ENCODE measurements at regions not wholly inside any gene's neighbourhood (a gene's known extent, or its start where the extent isn't known, plus 50 kb on each side); places are given as distances from the start of the nearest gene placed in this dataset.

DNA sequence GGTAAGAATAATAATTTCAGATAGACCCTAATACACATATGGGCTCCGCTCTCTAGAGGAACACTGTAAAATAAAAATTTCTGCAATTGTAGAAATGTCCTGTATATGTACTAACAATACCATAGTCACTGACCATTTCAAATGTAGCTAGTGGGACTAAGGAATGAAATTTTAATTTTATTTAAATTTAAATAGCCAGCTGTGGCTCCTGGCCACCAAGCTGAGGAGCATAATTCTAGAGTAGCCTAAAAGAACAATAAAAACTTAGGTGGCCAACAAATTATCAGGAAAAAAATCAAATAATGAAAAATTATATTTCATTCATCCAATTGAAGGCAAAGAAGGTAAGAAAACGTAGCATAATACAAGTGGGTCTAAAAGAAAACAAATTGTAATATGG, 240.9 kb upstream of the MIR17HG start:
- no peak overlapping the region for H3K27ac ChIP-seq (ENCODE audit: low read depth, low read length)
- no peaks in the 10 kb centered on the region for H3K27me3 ChIP-seq (ENCODE audit: low read length)
- no peaks in the 10 kb centered on the region for H3K36me3 ChIP-seq (ENCODE audit: low read length)
- no peak overlapping the region for H3K9ac ChIP-seq (ENCODE audit: low read length)
- no peak overlapping the region for H2AFZ ChIP-seq (ENCODE audit: low read depth, low read length, severe bottlenecking)
- H3K9me2 ChIP-seq (replicated peaks; ENCODE audit: insufficient read depth, low read length), result no peaks in the 10 kb centered on the region
- no peaks in the 10 kb centered on the region for H3F3A ChIP-seq (ENCODE audit: insufficient read depth)
- no peaks in the 10 kb centered on the region for H4K20me1 ChIP-seq (ENCODE audit: low read depth, low read length)
- H3K4me2 ChIP-seq (ENCODE audit: low read depth, low read length, poor library complexity, severe bottlenecking), result no peak overlapping the region
- TF ChIP-seq EZH2phosphoT487 (conservative IDR thresholded peaks at IDR 0.05; ENCODE audit: low read length), result no peak
- TF ChIP-seq CTCF (IDR thresholded peaks at IDR 0.05; ENCODE audit: insufficient read depth, low read length, poor library complexity, severe bottlenecking), result no peak
- H3K9me3 ChIP-seq (ENCODE audit: insufficient read depth, low read length), result no peaks in the 10 kb centered on the region
- H3K79me2 ChIP-seq (ENCODE audit: insufficient read depth, low read length), result no peaks in the 10 kb centered on the region
- no peak overlapping the region for H3K4me3 ChIP-seq (ENCODE audit: insufficient read depth, low read length, poor library complexity, severe bottlenecking)

DNA sequence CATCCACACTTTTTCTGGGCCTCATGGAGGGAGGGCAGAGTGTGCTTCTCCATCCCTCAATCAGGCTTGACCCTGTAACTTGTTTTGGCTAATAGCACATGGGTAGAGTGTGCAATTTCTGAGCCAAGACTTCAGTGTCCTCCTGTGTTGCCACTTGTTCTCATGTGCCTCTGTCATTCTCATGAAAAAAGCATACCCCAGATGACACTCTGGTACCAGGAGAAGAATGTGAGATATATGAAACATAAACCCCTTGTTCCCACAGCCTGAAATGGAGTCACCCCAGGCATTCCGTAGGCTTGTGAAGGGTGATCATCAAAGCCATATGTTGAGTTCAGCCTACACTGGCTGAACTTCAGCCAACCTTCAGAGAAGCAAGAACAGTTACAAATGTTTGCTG, 239.2 kb upstream of the MIR17HG start:
- H3K79me2 ChIP-seq (ENCODE audit: insufficient read depth, low read length), result no peaks in the 10 kb centered on the region
- H2AFZ ChIP-seq (ENCODE audit: low read depth, low read length, severe bottlenecking), result no peak overlapping the region
- no peaks in the 10 kb centered on the region for H3K9me2 ChIP-seq (replicated peaks; ENCODE audit: insufficient read depth, low read length)
- H3K9me3 ChIP-seq (ENCODE audit: insufficient read depth, low read length), result no peaks in the 10 kb centered on the region
- no peaks in the 10 kb centered on the region for H3F3A ChIP-seq (ENCODE audit: insufficient read depth)
- H3K27ac ChIP-seq (ENCODE audit: low read depth, low read length), result no peak overlapping the region
- H3K4me3 ChIP-seq (ENCODE audit: insufficient read depth, low read length, poor library complexity, severe bottlenecking), result no peak overlapping the region
- no peaks in the 10 kb centered on the region for H3K36me3 ChIP-seq (ENCODE audit: low read length)
- no peak overlapping the region for H3K9ac ChIP-seq (ENCODE audit: low read length)
- H4K20me1 ChIP-seq (ENCODE audit: low read depth, low read length), result no peaks in the 10 kb centered on the region
- TF ChIP-seq CTCF (IDR thresholded peaks at IDR 0.05; ENCODE audit: insufficient read depth, low read length, poor library complexity, severe bottlenecking) (no peak), EZH2phosphoT487 (conservative IDR thresholded peaks at IDR 0.05; ENCODE audit: low read length) (no peak)
- H3K4me2 ChIP-seq (ENCODE audit: low read depth, low read length, poor library complexity, severe bottlenecking), result no peak overlapping the region
- H3K27me3 ChIP-seq (ENCODE audit: low read length), result no peaks in the 10 kb centered on the region

GRCh38 chr13:91111476-91112200, 235.8 kb upstream of the MIR17HG start:
- TF ChIP-seq EZH2phosphoT487 (conservative IDR thresholded peaks at IDR 0.05; ENCODE audit: low read length), result no peak
- no peaks in the 10 kb centered on the region for H3K36me3 ChIP-seq (ENCODE audit: low read length)
- no peaks in the 10 kb centered on the region for H3K9me3 ChIP-seq (ENCODE audit: insufficient read depth, low read length)
- no peaks in the 10 kb centered on the region for H3K79me2 ChIP-seq (ENCODE audit: insufficient read depth, low read length)
- H3K9me2 ChIP-seq (replicated peaks; ENCODE audit: insufficient read depth, low read length), result no peaks in the 10 kb centered on the region
- no peak overlapping the region for H2AFZ ChIP-seq (ENCODE audit: low read depth, low read length, severe bottlenecking)
- H3K4me2 ChIP-seq (ENCODE audit: low read depth, low read length, poor library complexity, severe bottlenecking), result no peak overlapping the region
- no peak overlapping the region for H3K27ac ChIP-seq (ENCODE audit: low read depth, low read length)
- no peaks in the 10 kb centered on the region for H4K20me1 ChIP-seq (ENCODE audit: low read depth, low read length)
- no peak overlapping the region for H3K4me3 ChIP-seq (ENCODE audit: insufficient read depth, low read length, poor library complexity, severe bottlenecking)
- no peaks in the 10 kb centered on the region for H3K27me3 ChIP-seq (ENCODE audit: low read length)
- H3F3A ChIP-seq (ENCODE audit: insufficient read depth), result no peaks in the 10 kb centered on the region
- no peak overlapping the region for H3K9ac ChIP-seq (ENCODE audit: low read length)

DNA sequence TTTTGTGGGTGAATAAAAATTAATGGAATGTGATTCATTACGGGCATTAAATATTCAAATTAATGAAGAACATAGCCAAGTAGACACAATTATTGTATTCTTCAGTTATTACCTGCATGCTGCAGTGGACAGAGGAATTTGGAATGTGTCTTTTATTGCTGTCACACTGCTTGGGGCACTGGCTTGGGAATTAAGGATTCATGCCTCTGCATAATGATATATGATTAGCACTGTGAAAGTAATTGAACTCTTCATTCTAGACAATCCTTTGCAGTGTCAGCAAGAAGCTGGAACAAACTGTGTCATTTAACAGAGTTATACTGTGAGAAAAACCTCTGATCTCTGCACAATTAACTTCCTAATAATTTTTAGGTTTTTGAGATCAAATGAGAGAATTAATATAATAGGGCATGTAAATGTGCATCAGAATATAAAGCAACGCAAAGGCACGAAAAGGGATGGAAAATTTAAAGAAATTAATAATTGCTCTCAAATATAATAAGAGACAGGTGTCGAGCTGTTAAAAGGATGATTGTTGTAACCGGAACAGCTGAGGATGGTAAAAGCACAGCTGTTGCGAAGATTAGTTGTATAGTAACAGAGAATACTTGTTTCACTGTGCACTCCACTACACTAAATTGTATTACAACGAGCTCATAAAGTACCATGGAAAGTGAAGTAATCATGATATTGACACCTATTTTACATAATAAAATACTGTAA, 235.1 kb upstream of the MIR17HG start:
- TF ChIP-seq EZH2phosphoT487 (conservative IDR thresholded peaks at IDR 0.05; ENCODE audit: low read length), result no peak
- TF ChIP-seq CTCF (IDR thresholded peaks at IDR 0.05; ENCODE audit: insufficient read depth, low read length, poor library complexity, severe bottlenecking), result no peak
- Histone ChIP-seq H3K9me2 (replicated peaks; ENCODE audit: insufficient read depth, low read length) (no peaks in the 10 kb centered on the region), H4K20me1 (ENCODE audit: low read depth, low read length) (no peaks in the 10 kb centered on the region), H3K4me2 (ENCODE audit: low read depth, low read length, poor library complexity, severe bottlenecking) (no peak overlapping the region), H3K9me3 (ENCODE audit: insufficient read depth, low read length) (no peaks in the 10 kb centered on the region), H3K79me2 (ENCODE audit: insufficient read depth, low read length) (no peaks in the 10 kb centered on the region), H3K4me3 (ENCODE audit: insufficient read depth, low read length, poor library complexity, severe bottlenecking) (no peak overlapping the region), H3F3A (ENCODE audit: insufficient read depth) (no peaks in the 10 kb centered on the region), H2AFZ (ENCODE audit: low read depth, low read length, severe bottlenecking) (no peak overlapping the region), H3K9ac (ENCODE audit: low read length) (no peak overlapping the region), H3K36me3 (ENCODE audit: low read length) (no peaks in the 10 kb centered on the region), H3K27me3 (ENCODE audit: low read length) (no peaks in the 10 kb centered on the region), H3K27ac (ENCODE audit: low read depth, low read length) (no peak overlapping the region)
